H9 (cell line): ENCODE measurements at regions not wholly inside any gene's neighbourhood (a gene's known extent, or its start where the extent isn't known, plus 50 kb on each side); places are given as distances from the start of the nearest gene placed in this dataset.

Experiments used
- DNase-seq: peaks from one replicate; pipeline ENCODE4 v3.0.0-alpha.2; 2017
- H2AFZ ChIP-seq: one replicate; pipeline ENCODE4 v1.6.1; 2013; ENCODE audit warnings: mild to moderate bottlenecking, low read length, control low read depth, moderate library complexity
- H2AK5ac ChIP-seq: 2 replicates; pipeline ENCODE4 v1.6.1; 2013; ENCODE audit warnings: low read length, control low read depth, mixed read lengths; ENCODE audit not compliant: insufficient read length
- H2BK120ac ChIP-seq: one replicate; pipeline ENCODE4 v1.6.1; 2013; ENCODE audit warnings: low read depth, mild to moderate bottlenecking, low read length, control low read depth, inconsistent platforms; ENCODE audit not compliant: poor library complexity, severe bottlenecking
- H2BK12ac ChIP-seq: 2 replicates; pipeline ENCODE4 v1.6.1; 2013; ENCODE audit warnings: low read length, control low read depth, mixed read lengths, low read depth; ENCODE audit not compliant: insufficient read length
- H2BK15ac ChIP-seq: 2 replicates; pipeline ENCODE4 v1.6.1; 2013; ENCODE audit warnings: low read depth, low read length, control low read depth
- H2BK20ac ChIP-seq: one replicate; pipeline ENCODE4 v1.6.1; 2013; ENCODE audit warnings: low read depth, mild to moderate bottlenecking, low read length, control low read depth, inconsistent platforms; ENCODE audit not compliant: poor library complexity, severe bottlenecking
- H2BK5ac ChIP-seq: 2 replicates; pipeline ENCODE4 v1.6.1; 2013; ENCODE audit warnings: low read length, control low read depth, mixed read lengths; ENCODE audit not compliant: insufficient read length
- H3K14ac ChIP-seq: 2 replicates; pipeline ENCODE4 v1.6.1; 2013; ENCODE audit warnings: low read length, control low read depth; ENCODE audit not compliant: insufficient read depth
- H3K18ac ChIP-seq: 2 replicates; pipeline ENCODE4 v1.6.1; 2013; ENCODE audit warnings: low read depth, mild to moderate bottlenecking, mixed read lengths, low read length, control low read depth; ENCODE audit not compliant: insufficient read length
- H3K23ac ChIP-seq: 2 replicates; pipeline ENCODE4 v1.6.1; 2013; ENCODE audit warnings: low read length, control low read depth, mixed read lengths, low read depth; ENCODE audit not compliant: insufficient read length
- H3K23me2 ChIP-seq: 2 replicates; pipeline ENCODE4 v1.6.1; 2013; ENCODE audit warnings: low read depth, mild to moderate bottlenecking, mixed read lengths, low read length, control low read depth; ENCODE audit not compliant: insufficient read length, poor library complexity, severe bottlenecking
- H3K27ac ChIP-seq: 2 replicates; pipeline ENCODE4 v1.5.1; 2013; ENCODE audit warnings: low read length, control low read depth, mixed read lengths, low read depth; ENCODE audit not compliant: insufficient read length
- H3K27me3 ChIP-seq: 2 replicates; pipeline ENCODE4 v1.6.1; 2013; ENCODE audit warnings: low read length, control low read depth, inconsistent platforms; ENCODE audit not compliant: insufficient read depth
- H3K4ac ChIP-seq: 2 replicates; pipeline ENCODE4 v1.6.1; 2013; ENCODE audit warnings: low read depth, mild to moderate bottlenecking, control low read depth, inconsistent platforms, low read length, moderate library complexity
- H3K4me1 ChIP-seq: 2 replicates; pipeline ENCODE4 v1.6.1; 2013; ENCODE audit warnings: low read length, control low read depth, inconsistent platforms; ENCODE audit not compliant: insufficient read depth
- H3K4me2 ChIP-seq: 2 replicates; pipeline ENCODE4 v1.6.1; 2013; ENCODE audit warnings: low read length, control low read depth, mixed read lengths; ENCODE audit not compliant: insufficient read length, insufficient read depth
- H3K56ac ChIP-seq: 2 replicates; pipeline ENCODE4 v1.6.1; 2013; ENCODE audit warnings: low read depth, mild to moderate bottlenecking, mixed read lengths, low read length, control low read depth; ENCODE audit not compliant: insufficient read length
- H3K79me1 ChIP-seq: 2 replicates; pipeline ENCODE4 v1.6.1; 2013; ENCODE audit warnings: low read depth, mild to moderate bottlenecking, moderate library complexity, low read length, control low read depth, inconsistent platforms; ENCODE audit not compliant: insufficient read depth, poor library complexity, severe bottlenecking
- H3K79me2 ChIP-seq: 2 replicates; pipeline ENCODE4 v1.6.1; 2013; ENCODE audit warnings: low read length, control low read depth, inconsistent platforms; ENCODE audit not compliant: insufficient read depth
- H3K9ac ChIP-seq: 2 replicates; pipeline ENCODE4 v1.6.1; 2013; ENCODE audit warnings: low read length, control low read depth, mixed read lengths; ENCODE audit not compliant: insufficient read length; ENCODE audit errors: extremely low read depth
- H3K9me3 ChIP-seq: one replicate; pipeline ENCODE4 v1.6.1; 2013; ENCODE audit warnings: low read depth, low read length, inconsistent platforms; ENCODE audit not compliant: control insufficient read depth
- H3T11ph ChIP-seq: one replicate; pipeline ENCODE4 v1.6.1; 2013; ENCODE audit warnings: mild to moderate bottlenecking, low read length, control low read depth, inconsistent platforms
- H4K20me1 ChIP-seq: one replicate; pipeline ENCODE4 v1.6.1; 2013; ENCODE audit not compliant: control insufficient read depth, insufficient read length, insufficient read depth
- H4K5ac ChIP-seq: 2 replicates; pipeline ENCODE4 v1.6.1; 2013; ENCODE audit warnings: low read depth, mild to moderate bottlenecking, mixed read lengths, low read length, control low read depth; ENCODE audit not compliant: insufficient read length
- H4K8ac ChIP-seq: replicated peaks from 2 replicates; pipeline ENCODE4 v1.6.1; 2013; ENCODE audit warnings: low read length, control low read depth, mixed read lengths, low read depth; ENCODE audit not compliant: insufficient read length
- H4K91ac ChIP-seq: 2 replicates; pipeline ENCODE4 v1.6.1; 2013; ENCODE audit warnings: low read depth, mild to moderate bottlenecking, moderate library complexity, mixed read lengths, low read length, control low read depth; ENCODE audit not compliant: insufficient read length
- H3K27ac Mint-ChIP-seq, 3 experiments: 2 replicates in 2 of 3; 3 replicates in 1 of 3; pipeline ENCODE4 v1.8.0; 2020 to 2021; ENCODE audit warnings: mixed read lengths in 3 of 3, mild to moderate bottlenecking in 1 of 3, moderate library complexity in 1 of 3
- H3K27me3 Mint-ChIP-seq: 2 replicates; pipeline ENCODE4 v1.8.0; 2021; ENCODE audit warnings: low read depth, mild to moderate bottlenecking, moderate library complexity, mixed read lengths
- H3K36me3 Mint-ChIP-seq, 3 experiments: 2 replicates in 2 of 3; 3 replicates in 1 of 3; pipeline ENCODE4 v1.8.0; 2020 to 2021; ENCODE audit warnings: low read depth in 3 of 3, mixed read lengths in 3 of 3; ENCODE audit not compliant: insufficient read depth in 1 of 3
- H3K4me1 Mint-ChIP-seq, 2 experiments: 2 replicates each; pipeline ENCODE4 v1.8.0; 2020; ENCODE audit warnings: mixed read lengths in 2 of 2
- H3K4me3 Mint-ChIP-seq, 2 experiments: 2 replicates in 1 of 2; 3 replicates in 1 of 2; pipeline ENCODE4 v1.8.0; 2020 to 2021; ENCODE audit warnings: mild to moderate bottlenecking in 2 of 2, mixed read lengths in 2 of 2, moderate library complexity in 1 of 2
- H3K9me3 Mint-ChIP-seq, 2 experiments: 2 replicates in 1 of 2; 3 replicates in 1 of 2; pipeline ENCODE4 v1.8.0; 2020; ENCODE audit warnings: mild to moderate bottlenecking in 2 of 2, mixed read lengths in 2 of 2, moderate library complexity in 1 of 2
- CTCF ChIP-seq: fragments of 200-600 bp; sonication (generic); conservative IDR thresholded peaks from 3 replicates; pipeline ENCODE4 v1.8.0; 2021; ENCODE audit warnings: antibody characterized with exemption, mild to moderate bottlenecking
- WGBS: extraction: QIAGEN DNeasy Blood & Tissue Kit; methylation state at CpG from one replicate; pipeline ENCODE4 v1.1.7; 2013; ENCODE audit warnings: missing lambda C conversion rate, low lambda C conversion rate, mixed read lengths; ENCODE audit not compliant: insufficient read length; ENCODE audit errors: extremely low coverage; 5-methylcytosine and 5-hydroxymethylcytosine counted together

DNA sequence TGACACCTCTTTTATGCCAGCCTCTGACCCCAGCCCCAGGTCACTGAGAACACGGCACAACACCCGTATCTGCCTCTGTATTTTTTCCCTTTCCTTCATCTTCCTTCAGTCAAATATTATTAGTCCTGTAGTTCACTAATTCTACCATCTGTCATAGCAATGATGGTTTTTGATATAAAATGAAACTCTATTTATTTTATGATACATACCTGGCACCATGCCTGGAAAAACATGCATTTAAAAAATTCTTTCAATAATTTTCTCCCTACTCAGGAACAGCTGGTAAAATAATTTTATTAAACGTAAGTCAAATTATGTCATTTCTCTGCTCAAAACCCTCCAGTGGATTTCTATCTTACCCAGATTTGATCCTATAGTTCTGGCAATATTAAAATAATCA, 224.7 kb downstream of the CDH7 start:
- no peak for DNase-seq
- Histone ChIP-seq H3K4me2 (no peak overlapping the region), H3K23ac (no peak overlapping the region), H3K9ac (no peak overlapping the region), H3K23me2 (no peaks in the 10 kb centered on the region), H3T11ph (no peak overlapping the region), H3K18ac (no peak overlapping the region), H2BK5ac (no peak overlapping the region), H4K91ac (no peak overlapping the region), H3K27me3 (no peaks in the 10 kb centered on the region), H2BK15ac (no peak overlapping the region), H4K5ac (no peak overlapping the region), H4K20me1 (no peaks in the 10 kb centered on the region), H3K9me3 (no peaks in the 10 kb centered on the region), H4K8ac (no peak overlapping the region), H3K79me1 (no peaks in the 10 kb centered on the region), H3K4me1 (no peaks in the 10 kb centered on the region), H3K27ac (no peak overlapping the region), H2AK5ac (no peak overlapping the region), H2BK12ac (no peak overlapping the region), H2AFZ (no peak overlapping the region), H3K56ac (no peak overlapping the region), H3K79me2 (no peaks in the 10 kb centered on the region), H2BK120ac (no peak overlapping the region), H2BK20ac (no peak overlapping the region), H3K14ac (no peak overlapping the region), H3K4ac (no peak overlapping the region)
- Mint-ChIP-seq H3K4me3 (no peak overlapping the region), H3K9me3 (peaks cover 0 to 2% of the 10 kb centered on the region in 2 experiments; a peak in 2 of 5 replicates), H3K27me3 (no peaks in the 10 kb centered on the region), H3K36me3 (no peaks in the 10 kb centered on the region), H3K4me1 (no peaks in the 10 kb centered on the region), H3K27ac (no peak overlapping the region)
- no CpG with 5 or more reads among the region's 3 CpGs for WGBS
- TF ChIP-seq CTCF = no peak
